Posterior vena cava (tissue), 2 donors: ENCODE measurements at regions not wholly inside any gene's neighbourhood (a gene's known extent, or its start where the extent isn't known, plus 50 kb on each side); places are given as distances from the start of the nearest gene placed in this dataset.
A peak's percentile ranks its signal among the peaks of the same experiment; 100 is the strongest.

ENCODE experiments used
- DNase-seq: peaks from one replicate; pipeline ENCODE4 v3.0.0-alpha.2; 2020; ENCODE audit warnings: low spot score
- intact Hi-C, 2 donors: fragments of 100-400 bp; cut with DNase I; formaldehyde crosslinking; loops; one replicate each; pipeline versions ENCODE4 v1.14.1 to v1.14.2; 2022 to 2023
- donor health status: DM: yes; HTN: yes; CAD: no.
- donor health status: DM: yes; HTN: yes; CAD: no.

- intact Hi-C loops, result no loop called here
- DNase-seq, result no peak
Measured at GRCh38 chr13:26456650-26457049, 100.8 kb upstream of the WASF3 start.

GRCh38 chr13:26457212-26457611 is 100.3 kb upstream of the WASF3 start:
- no peak for DNase-seq
- intact Hi-C loops, result no loop called here

GRCh38 chr13:26458196-26458749 is 99.2 kb upstream of the WASF3 start:
- intact Hi-C loops, result no loop called here
- DNase-seq, result no peak

GRCh38 chr13:26459276-26460131 is 98.0 kb upstream of the WASF3 start:
- intact Hi-C loops, result no loop called here

GRCh38 chr13:26460648-26461047 is 96.8 kb upstream of the WASF3 start:
- intact Hi-C loops, result no loop called here
- DNase-seq, result peak; percentile 86

More at GRCh38 chr13:26459276-26460131, 98.0 kb upstream of the WASF3 start:
- no peak for DNase-seq

- no peak for DNase-seq
Measured at GRCh38 chr13:26463296-26463695, 94.2 kb upstream of the WASF3 start.

GRCh38 chr13:26463848-26464247 is 93.6 kb upstream of the WASF3 start:
- DNase-seq, result no peak
- intact Hi-C loops, result no loop called here

More at GRCh38 chr13:26463296-26463695, 94.2 kb upstream of the WASF3 start:
- intact Hi-C loops, result no loop called here

GRCh38 chr13:26465514-26465913 is 92.0 kb upstream of the WASF3 start:
- intact Hi-C loops, result no loop called here
- no peak for DNase-seq

- DNase-seq, result no peak
- intact Hi-C loops, result no loop called here
Measured at GRCh38 chr13:26465954-26466353, 91.5 kb upstream of the WASF3 start.

GRCh38 chr13:26468265-26468801 is 89.2 kb upstream of the WASF3 start:
- intact Hi-C loops, result no loop called here
- DNase-seq, result no peak

GRCh38 chr13:26469602-26470001 is 87.9 kb upstream of the WASF3 start:
- intact Hi-C loops, result no loop called here
- DNase-seq, result no peak

- no peak for DNase-seq
- intact Hi-C loops, result no loop called here
Measured at GRCh38 chr13:26471807-26472206, 85.7 kb upstream of the WASF3 start.

- intact Hi-C loops, result no loop called here
- DNase-seq, result no peak
Measured at GRCh38 chr13:26473571-26474230, 83.8 kb upstream of the WASF3 start.

GRCh38 chr13:26474286-26474685 is 83.2 kb upstream of the WASF3 start:
- DNase-seq, result no peak
- intact Hi-C loops, result no loop called here

- intact Hi-C loops, result no loop called here
- DNase-seq, result no peak
Measured at GRCh38 chr13:26475176-26476110, 82.0 kb upstream of the WASF3 start.

- intact Hi-C loops, result no loop called here
- peak; percentile 85 for DNase-seq
Measured at GRCh38 chr13:26476111-26476781, 81.2 kb upstream of the WASF3 start.

GRCh38 chr13:26476782-26477142 is 80.7 kb upstream of the WASF3 start:
- intact Hi-C loops, result no loop called here
- DNase-seq, result no peak

GRCh38 chr13:26477681-26478080 is 79.8 kb upstream of the WASF3 start:
- intact Hi-C loops, result no loop called here
- DNase-seq, result no peak
